ENCODE measurements at regions not wholly inside any gene's neighbourhood (a gene's known extent, or its start where the extent isn't known, plus 50 kb on each side); places are given as distances from the start of the nearest gene placed in this dataset.
"Not testable (repeated sequence)": the region's sequence is repeated elsewhere in the genome, so short reads cannot be mapped to it uniquely, and the experiment has no call there.

DNA sequence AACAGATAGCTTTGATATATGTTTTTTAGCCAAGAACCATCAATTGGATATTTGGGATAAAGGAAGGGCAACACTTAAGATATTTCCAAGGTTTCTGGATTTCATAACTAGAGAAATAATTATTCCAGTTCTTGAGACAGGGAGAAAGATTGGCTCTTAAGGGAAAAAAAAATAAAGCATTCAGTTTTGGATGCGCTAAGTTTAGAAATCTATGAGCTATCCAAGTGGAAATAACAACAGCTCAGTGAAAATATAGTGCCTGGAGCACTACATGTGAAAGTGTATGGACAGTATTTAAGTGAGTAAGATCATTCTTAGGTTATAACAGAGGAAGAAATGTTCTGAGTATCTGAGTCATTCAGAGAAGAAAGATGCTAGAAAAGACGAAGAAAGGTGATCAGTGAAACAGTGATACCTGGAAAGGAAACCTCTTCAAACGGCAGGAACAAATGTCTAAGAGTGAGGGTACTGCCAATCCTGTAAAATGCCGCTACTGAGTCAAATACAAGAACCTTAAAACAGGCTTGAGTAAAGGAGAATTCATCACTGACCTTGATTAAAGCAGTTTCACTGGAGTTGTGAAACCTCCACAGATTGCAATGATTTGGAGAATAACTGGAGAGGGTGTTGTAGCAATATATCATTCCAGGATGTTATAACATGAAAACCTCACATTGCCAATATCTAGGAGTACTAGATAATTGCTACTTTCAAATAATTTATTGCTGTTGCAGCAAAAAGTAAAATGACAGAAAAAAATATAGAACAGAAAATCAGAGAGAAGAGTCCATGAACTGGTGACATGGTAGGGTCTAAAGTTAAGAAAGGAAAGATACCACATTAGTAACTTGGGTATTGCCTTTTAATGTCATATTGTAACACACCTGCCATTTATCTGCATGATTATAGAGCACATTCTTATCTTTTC is 482.1 kb upstream of the RGS18 start:
- no peak for DNase-seq (ENCODE audit: low read depth)

GRCh38 chr1:191685669-191686068 is 472.6 kb upstream of the RGS18 start:
- no peak for DNase-seq (ENCODE audit: low read depth)

DNA sequence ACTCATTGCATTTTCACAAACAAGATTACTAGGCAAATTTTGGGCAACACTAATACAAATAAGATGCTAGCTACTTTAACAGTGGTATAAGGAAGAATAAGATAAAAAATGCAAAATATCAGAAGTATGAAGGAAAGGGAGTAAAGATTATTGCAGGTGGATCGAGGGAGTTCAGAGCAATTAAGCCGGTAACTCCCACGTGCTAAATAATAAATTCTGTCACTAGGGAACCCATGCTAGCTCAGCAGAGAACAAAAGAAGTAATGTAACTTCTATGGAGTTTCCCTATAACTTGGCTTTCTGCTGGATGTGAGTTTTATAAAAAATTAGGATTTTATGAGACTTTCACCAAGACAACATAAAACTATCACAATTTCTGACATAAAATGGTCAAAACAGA is 470.5 kb upstream of the RGS18 start:
- DNase-seq (ENCODE audit: low read depth): no peak

DNA sequence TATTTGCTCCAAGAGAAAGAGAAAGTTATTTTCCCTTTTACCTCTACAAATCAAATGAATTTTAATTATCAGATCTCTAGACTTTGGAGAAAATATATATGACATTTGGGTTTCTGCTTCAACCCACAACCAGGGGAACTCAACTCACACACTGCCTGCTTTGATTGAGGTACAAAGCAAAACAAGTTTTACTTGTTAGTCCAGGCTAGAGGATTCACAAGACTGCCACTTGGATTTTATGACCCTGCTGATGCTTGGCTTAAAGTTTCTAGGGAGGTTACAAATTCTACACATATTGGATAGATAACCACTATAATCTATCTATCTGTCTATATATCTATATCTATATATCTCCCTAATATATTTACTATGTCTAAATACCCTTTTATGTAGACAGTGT is 467.3 kb upstream of the RGS18 start:
- DNase-seq (ENCODE audit: low read depth): no peak

GRCh38 chr1:191693797-191694196 is 464.5 kb upstream of the RGS18 start:
- no peak for DNase-seq (ENCODE audit: low read depth)

- no peak for DNase-seq (ENCODE audit: low read depth)
These were observed 462.4 kb upstream of the RGS18 start for GRCh38 chr1:191695865-191696264.

- no peak for DNase-seq (ENCODE audit: low read depth)
These were observed 461.9 kb upstream of the RGS18 start for GRCh38 chr1:191696354-191696753.

GRCh38 chr1:191697556-191697955 is 460.7 kb upstream of the RGS18 start:
- DNase-seq (ENCODE audit: low read depth): no peak

GRCh38 chr1:191698246-191698645 is 460.0 kb upstream of the RGS18 start:
- DNase-seq (ENCODE audit: low read depth): no peak

DNA sequence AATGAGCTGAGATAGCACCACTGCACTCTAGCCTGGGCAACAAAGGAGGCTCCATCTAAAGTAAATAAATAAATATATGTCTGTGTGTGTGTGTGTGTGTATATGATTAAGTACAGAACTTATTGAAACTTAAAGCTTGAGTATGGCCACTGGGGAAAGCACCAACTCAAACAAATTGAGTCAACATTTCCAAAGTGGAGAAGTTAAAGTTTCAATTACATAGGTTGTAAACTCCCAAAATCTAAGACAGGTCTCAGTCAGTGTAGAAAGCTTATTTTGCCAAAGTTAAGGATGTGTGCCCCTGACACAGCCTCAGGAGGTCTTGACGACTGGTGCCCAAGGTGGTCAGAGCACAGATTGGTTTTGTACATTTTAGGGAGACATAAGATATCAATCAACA is 458.9 kb upstream of the RGS18 start:
- DNase-seq (ENCODE audit: low read depth): no peak

- no peak for DNase-seq (ENCODE audit: low read depth)
These were observed 457.3 kb upstream of the RGS18 start for GRCh38 chr1:191700922-191701321.

DNA sequence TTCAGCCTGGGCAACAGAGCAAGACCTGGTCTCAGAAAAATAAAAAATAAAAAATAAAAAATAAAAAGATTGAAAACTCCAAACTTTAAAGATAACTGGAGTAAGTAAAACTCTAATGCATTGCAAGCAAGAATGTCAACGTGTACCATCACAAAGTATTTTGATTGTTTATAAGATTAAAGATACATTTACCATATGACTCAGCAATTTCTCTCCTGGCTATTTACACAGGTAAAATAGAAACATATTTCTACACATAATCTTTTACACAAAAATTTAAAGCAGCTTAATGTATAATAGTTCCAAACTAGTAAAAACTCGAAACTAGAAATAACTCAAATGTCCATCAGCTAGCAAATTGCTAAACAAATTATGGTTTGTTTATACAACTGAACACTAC is 456.1 kb upstream of the RGS18 start:
- no peak for DNase-seq (ENCODE audit: low read depth)

DNA sequence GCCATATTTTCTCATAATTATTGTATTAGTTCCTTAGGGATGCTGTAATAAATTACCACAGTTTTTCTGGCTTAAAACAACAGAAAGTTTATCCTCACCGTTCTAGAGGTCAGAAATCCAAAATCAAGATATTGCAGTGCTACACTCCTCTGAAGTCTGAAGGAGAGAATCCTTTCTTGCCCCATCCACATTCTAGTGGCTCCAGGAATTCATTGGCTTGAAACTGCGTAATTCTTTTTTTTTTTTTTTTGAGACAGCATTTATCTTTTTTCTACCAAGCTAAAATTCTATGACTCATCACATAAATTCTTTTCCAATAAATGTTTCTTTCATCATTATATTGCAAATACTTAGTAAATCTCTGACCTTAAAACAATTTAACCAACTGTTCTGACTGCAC is 451.0 kb upstream of the RGS18 start:
- DNase-seq (ENCODE audit: low read depth): no peak

DNA sequence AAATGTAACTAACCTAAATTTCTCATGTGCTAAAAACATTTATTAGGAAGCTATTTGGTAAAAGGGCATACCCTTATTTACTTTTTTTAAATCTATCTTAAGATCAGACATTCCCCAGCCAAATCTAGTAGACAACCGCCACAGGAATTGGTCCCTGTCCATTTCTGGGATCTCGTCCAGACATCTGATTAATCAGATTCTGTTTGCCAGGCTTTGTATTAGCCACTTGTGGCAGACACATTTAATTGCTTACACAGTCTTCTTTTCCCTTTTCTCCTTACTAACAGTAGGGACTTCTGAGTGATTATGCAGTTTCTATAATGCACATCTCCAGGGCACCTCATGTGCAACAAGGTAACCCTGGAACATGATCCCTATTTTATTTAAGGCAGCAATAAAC is 449.0 kb upstream of the RGS18 start:
- no peak for DNase-seq (ENCODE audit: low read depth)

- DNase-seq (ENCODE audit: low read depth): no peak
These were observed 446.3 kb upstream of the RGS18 start for GRCh38 chr1:191711961-191712360.

DNA sequence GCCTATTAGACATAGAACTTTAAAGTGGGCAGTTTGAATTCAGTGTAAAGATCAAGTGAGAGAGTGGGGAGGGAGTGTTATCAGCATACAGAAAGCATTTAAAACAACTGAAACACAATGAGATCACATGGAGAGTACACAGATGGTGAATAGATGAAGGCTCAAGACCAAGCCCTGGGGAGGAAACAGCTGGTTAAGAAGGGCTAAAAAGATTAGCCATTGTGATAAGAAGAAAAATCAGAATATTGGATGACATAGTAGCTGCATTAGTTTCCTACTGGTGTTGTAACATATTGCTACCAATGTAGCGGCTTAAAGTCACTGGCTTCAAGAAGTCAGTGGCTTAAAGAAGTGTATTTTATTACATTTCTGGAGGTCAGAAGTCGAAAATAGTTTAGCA is 443.4 kb upstream of the RGS18 start:
- DNase-seq (ENCODE audit: low read depth): no peak

- DNase-seq (ENCODE audit: low read depth): peak; percentile 5
These were observed 428.5 kb upstream of the RGS18 start for GRCh38 chr1:191729742-191730141.

DNA sequence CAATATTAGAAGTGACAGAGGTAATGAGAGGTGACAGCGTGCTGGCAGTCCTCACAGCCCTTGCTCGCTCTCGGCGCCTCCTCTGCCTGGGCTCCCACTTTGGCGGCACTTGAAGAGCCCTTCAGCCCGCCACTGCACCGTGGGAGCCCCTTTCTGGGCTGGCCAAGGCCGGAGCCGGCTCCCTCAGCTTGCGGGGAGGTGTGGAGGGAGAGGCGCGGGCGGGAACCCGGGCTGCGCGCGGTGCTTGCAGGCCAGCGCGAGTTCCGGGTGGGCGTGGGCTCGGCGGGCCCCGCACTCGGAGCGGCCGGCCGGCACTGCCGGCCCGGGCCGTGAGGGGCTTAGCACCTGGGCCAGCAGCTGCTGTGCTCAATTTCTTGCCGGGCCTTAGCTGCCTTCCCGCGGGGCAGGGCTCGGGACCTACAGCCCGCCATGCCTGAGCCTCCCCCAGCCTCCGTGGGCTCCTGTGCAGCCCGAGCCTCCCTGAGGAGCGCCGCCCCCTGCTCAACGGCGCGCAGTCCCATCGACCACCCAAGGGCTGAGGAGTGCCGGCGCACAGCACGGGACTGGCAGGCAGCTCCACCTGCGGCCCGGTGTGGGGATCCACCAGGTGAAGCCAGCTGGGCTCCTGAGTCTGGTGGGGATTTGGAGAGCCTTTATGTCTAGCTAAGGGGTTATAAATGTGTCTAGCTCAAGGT is 426.5 kb upstream of the RGS18 start:
- not testable (repeated sequence) for DNase-seq (ENCODE audit: low read depth)

GRCh38 chr1:191734321-191734720 is 423.9 kb upstream of the RGS18 start:
- DNase-seq (ENCODE audit: low read depth): no peak

DNA sequence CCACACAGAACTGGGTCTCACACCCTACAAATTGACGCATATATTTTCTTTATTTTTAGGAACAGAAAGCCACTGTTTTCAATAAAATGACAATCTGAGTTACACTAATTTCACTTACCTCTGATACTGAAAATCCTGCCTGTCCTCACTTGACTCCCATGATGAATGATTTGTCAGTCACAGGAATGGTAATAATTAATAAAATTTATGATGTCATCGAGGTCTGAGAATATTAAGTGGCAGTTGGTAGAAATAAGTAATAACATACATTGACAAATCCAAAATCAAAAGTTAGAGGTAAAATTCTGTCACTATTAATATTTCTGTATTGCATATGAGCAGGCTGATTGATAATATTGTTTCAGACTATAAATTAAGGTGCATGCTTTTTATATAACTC is 418.7 kb upstream of the RGS18 start:
- no peak for DNase-seq (ENCODE audit: low read depth)

- no peak for DNase-seq (ENCODE audit: low read depth)
These were observed 405.9 kb upstream of the RGS18 start for GRCh38 chr1:191752342-191752741.

GRCh38 chr1:191760016-191760415 is 398.2 kb upstream of the RGS18 start:
- no peak for DNase-seq (ENCODE audit: low read depth)

DNA sequence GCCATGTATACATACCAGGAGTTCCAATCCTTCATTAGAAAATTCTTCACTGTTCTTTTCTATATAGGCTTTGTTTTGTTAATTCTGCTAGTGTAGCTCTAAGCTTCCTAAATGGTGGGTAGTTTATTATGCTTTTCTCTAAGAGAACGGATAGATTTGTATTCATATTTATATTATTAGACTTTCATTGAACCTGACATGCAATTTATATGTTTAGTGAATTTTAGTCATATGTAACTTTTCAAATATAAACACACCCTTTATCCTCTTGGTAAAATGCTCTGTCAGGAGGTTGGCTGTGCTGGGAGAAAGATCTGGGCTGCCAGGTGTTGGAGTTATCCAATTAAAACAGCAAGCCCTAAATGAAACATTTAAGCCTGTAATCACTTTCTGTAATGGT is 369.7 kb upstream of the RGS18 start:
- no peak for DNase-seq (ENCODE audit: low read depth)

- DNase-seq (ENCODE audit: low read depth): no peak
These were observed 360.1 kb upstream of the RGS18 start for GRCh38 chr1:191798178-191798577.

Measured in iris pigment epithelial cell (primary cell).